ENCODE measurements at regions not wholly inside any gene's neighbourhood (a gene's known extent, or its start where the extent isn't known, plus 50 kb on each side); places are given as distances from the start of the nearest gene placed in this dataset.

DNA sequence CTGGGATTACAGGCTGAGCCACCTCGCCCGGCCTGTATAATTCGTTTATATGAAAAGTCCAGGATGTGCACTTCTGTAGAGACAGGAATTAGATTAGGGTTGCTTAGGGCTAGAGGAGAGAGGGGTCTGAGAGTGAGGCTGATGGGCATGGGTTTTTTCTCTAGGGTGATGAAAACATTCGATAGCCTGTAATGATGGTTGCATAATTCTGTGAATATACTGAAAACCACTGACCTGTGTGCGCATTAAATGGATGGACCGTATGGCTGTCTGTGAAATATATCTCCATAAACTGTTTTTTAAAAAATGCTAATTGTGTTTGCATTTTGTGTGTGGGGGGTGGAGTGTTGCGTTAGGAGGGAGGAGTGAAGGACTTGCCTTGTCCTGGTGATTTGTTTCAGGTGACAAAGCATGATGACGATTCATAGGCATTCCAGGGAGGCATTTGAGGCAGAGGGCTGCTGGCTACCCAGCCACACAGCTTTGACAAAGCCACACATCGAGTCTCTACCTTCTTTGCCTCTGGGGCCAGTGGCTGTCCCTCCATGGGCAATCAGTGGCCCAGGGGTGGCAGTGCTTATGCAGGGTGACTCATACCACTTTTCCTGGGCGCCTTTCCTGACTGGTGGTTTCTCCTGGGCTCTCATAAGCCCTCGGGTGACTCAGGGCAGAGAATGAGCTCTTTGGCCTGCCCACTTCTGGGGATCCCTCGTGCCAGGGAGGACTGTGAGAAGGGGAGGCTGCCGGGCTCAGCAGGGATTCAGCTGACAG, 148.5 kb upstream of the WSCD1 start:
- TF ChIP-seq CTCF (conservative IDR thresholded peaks at IDR 0.05; ENCODE audit: low read depth, low read length) (no peak), CEBPB (IDR thresholded peaks at IDR 0.05; ENCODE audit: low read depth, low read length) (no peak), POLR2A (IDR thresholded peaks at IDR 0.05; ENCODE audit: low read depth, low read length) (no peak), RFX5 (IDR thresholded peaks at IDR 0.05; ENCODE audit: low read depth, low read length) (no peak), MAFK (IDR thresholded peaks at IDR 0.05; ENCODE audit: low read depth, low read length) (no peak), BHLHE40 (IDR thresholded peaks at IDR 0.05; ENCODE audit: low read depth, low read length) (no peak), SMC3 (IDR thresholded peaks at IDR 0.05; ENCODE audit: low read depth, low read length) (no peak), USF2 (IDR thresholded peaks at IDR 0.05; ENCODE audit: low read depth, low read length) (no peak), MXI1 (IDR thresholded peaks at IDR 0.05; ENCODE audit: borderline replicate concordance, low read depth, low read length) (no peak), FOS (IDR thresholded peaks at IDR 0.05; ENCODE audit: low read depth, low read length) (no peak), RAD21 (IDR thresholded peaks at IDR 0.05; ENCODE audit: low read length) (no peak)
